Kidney (tissue), 13 donors: ENCODE measurements at regions not wholly inside any gene's neighbourhood (a gene's known extent, or its start where the extent isn't known, plus 50 kb on each side); places are given as distances from the start of the nearest gene placed in this dataset.
A peak's percentile ranks its signal among the peaks of the same experiment; 100 is the strongest.
"Not testable (repeated sequence)": the region's sequence is repeated elsewhere in the genome, so short reads cannot be mapped to it uniquely, and the experiment has no call there.

Experiments used
- DNase-seq, 5 donors: peaks; one replicate each; pipeline ENCODE4 v3.0.0-alpha.2; 2013 to 2020
- FAIRE-seq: peaks from 2 replicates; lab custom pipeline; 2012; peaks lifted over from hg19 to GRCh38; lab: Jason Lieb, UNC
- H3K27ac ChIP-seq, 2 donors: one replicate each; pipeline ENCODE4 v1.7.0; 2013; ENCODE audit warnings: low read depth in 2 of 2, low read length in 2 of 2, inconsistent platforms in 1 of 2
- H3K27me3 ChIP-seq: one replicate; pipeline ENCODE4 v1.7.1; 2013; ENCODE audit warnings: low read length, inconsistent platforms; ENCODE audit not compliant: control insufficient read depth, insufficient read depth
- H3K36me3 ChIP-seq, 3 donors: one replicate each; pipeline versions ENCODE4 v1.7.0 to v1.7.1; 2013; ENCODE audit warnings: low read length in 3 of 3, control low read depth in 1 of 3, inconsistent platforms in 1 of 3; ENCODE audit not compliant: insufficient read depth in 3 of 3, control insufficient read depth in 2 of 3
- H3K4me1 ChIP-seq, 3 donors: one replicate each; pipeline versions ENCODE4 v1.7.0 to v1.7.1; 2013; ENCODE audit warnings: low read length in 3 of 3, inconsistent platforms in 1 of 3, low read depth in 1 of 3; ENCODE audit not compliant: control insufficient read depth in 2 of 3, insufficient read depth in 2 of 3
- H3K4me3 ChIP-seq, 3 donors: one replicate each; pipeline versions ENCODE4 v1.7.0 to v1.8.1; 2013; ENCODE audit warnings: low read length in 3 of 3, control low read depth in 1 of 3, inconsistent platforms in 1 of 3
- H3K9ac ChIP-seq, 3 donors: one replicate each; pipeline versions ENCODE4 v1.7.0 to v1.7.1; 2013; ENCODE audit warnings: low read length in 3 of 3, control low read depth in 1 of 3, inconsistent platforms in 1 of 3
- H3K9me3 ChIP-seq, 3 donors: one replicate each; pipeline versions ENCODE4 v1.7.0 to v1.7.1; 2013; ENCODE audit warnings: low read length in 3 of 3, control low read depth in 1 of 3, inconsistent platforms in 1 of 3; ENCODE audit not compliant: control insufficient read depth in 2 of 3, insufficient read depth in 1 of 3
- CTCF ChIP-seq: IDR thresholded peaks from 3 replicates; pipeline ENCODE4 v1.5.1; 2012; ENCODE audit warnings: mild to moderate bottlenecking, moderate library complexity, borderline replicate concordance; ENCODE audit not compliant: insufficient read depth; ENCODE audit errors: extremely low read depth
- intact Hi-C: fragments of 100-400 bp; cut with DNase I; formaldehyde crosslinking; loops from one replicate; pipeline ENCODE4 v1.11.1; 2022
- donor health status: control.
- donor health status: control.
- donor health status: control.
- donor health status: control.
- donor health status: control.
- donor health status: DM: yes; HTN: yes; CAD: no.
- donor health status: Normal renal cell carcinoma (clear cell type).

DNA sequence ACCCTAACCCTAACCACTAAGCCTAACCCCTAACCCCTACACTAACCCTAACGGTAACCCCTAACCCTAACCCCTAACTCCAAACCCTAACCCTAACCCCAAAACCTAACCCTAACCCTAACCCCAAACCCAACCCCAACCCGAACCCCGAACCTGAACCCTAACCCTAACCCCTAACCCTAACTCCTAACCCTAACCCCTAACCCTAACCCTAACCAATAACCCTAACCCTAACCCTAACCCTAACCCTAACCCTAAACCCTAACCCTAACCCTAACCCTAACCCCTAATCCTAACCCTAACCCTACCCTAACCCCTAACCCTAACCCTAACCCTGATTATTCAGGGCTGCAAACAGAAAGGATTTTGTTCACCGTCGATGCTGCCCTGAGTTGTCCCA lies 144.6 kb upstream of the DUSP22 start:
- FAIRE-seq, DNase-seq, intact Hi-C loops, H3K9me3 ChIP-seq, H3K36me3 ChIP-seq, H3K27ac ChIP-seq, H3K27me3 ChIP-seq, H3K9ac ChIP-seq, H3K4me1 ChIP-seq, H3K4me3 ChIP-seq: not testable (repeated sequence)

GRCh38 chr6:148051-148984 lies 144.0 kb upstream of the DUSP22 start:
- peak; percentile 1 for TF ChIP-seq CTCF
- FAIRE-seq, H3K4me3 ChIP-seq, intact Hi-C loops, H3K36me3 ChIP-seq, H3K27ac ChIP-seq, H3K9me3 ChIP-seq, H3K27me3 ChIP-seq, H3K9ac ChIP-seq, H3K4me1 ChIP-seq: not testable (repeated sequence)
- peak in 2 of 5 donors; percentile 21 to 60 for DNase-seq

- FAIRE-seq, H3K27me3 ChIP-seq, H3K9ac ChIP-seq, H3K4me1 ChIP-seq, H3K9me3 ChIP-seq, H3K27ac ChIP-seq, H3K4me3 ChIP-seq, intact Hi-C loops, H3K36me3 ChIP-seq: not testable (repeated sequence)
- peak in 1 of 5 donors; percentile 18 for DNase-seq
These were observed 142.1 kb upstream of the DUSP22 start for GRCh38 chr6:150147-150546.

DNA sequence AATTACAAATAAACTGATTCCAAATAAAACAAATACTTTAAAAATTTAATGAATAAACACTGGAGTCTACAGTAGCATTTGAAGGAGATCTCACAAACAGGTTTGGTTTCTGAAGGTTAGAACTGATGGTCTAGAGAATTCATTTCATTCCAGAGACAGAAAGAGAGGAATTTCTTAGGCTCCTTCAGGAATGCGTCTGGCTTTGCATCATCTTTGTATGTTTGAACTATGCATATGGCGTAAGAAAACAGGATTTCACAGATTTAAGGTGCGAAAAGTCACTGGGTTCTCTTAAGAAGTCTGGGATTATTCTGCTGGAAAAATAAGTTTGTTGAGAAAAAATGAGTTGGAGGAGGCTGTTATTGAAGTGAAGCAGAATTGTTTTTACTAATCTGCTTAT lies 139.9 kb upstream of the DUSP22 start:
- FAIRE-seq, DNase-seq, H3K27me3 ChIP-seq: not testable (repeated sequence)

GRCh38 chr6:153026-153425 lies 139.3 kb upstream of the DUSP22 start:
- H3K4me3 ChIP-seq, H3K27me3 ChIP-seq, H3K4me1 ChIP-seq, H3K36me3 ChIP-seq, H3K9ac ChIP-seq, intact Hi-C loops, DNase-seq, H3K9me3 ChIP-seq, FAIRE-seq, H3K27ac ChIP-seq: not testable (repeated sequence)

More for the DNA sequence above, 139.9 kb upstream of the DUSP22 start:
- H3K9me3 ChIP-seq, H3K4me3 ChIP-seq, H3K27ac ChIP-seq, intact Hi-C loops, H3K9ac ChIP-seq, H3K36me3 ChIP-seq, H3K4me1 ChIP-seq: not testable (repeated sequence)

GRCh38 chr6:153867-154266 lies 138.4 kb upstream of the DUSP22 start:
- H3K27me3 ChIP-seq, H3K9ac ChIP-seq, intact Hi-C loops: not testable (repeated sequence)

GRCh38 chr6:154321-155092 lies 137.8 kb upstream of the DUSP22 start:
- H3K36me3 ChIP-seq, H3K4me3 ChIP-seq, DNase-seq, H3K9ac ChIP-seq, H3K4me1 ChIP-seq, intact Hi-C loops, H3K9me3 ChIP-seq, H3K27me3 ChIP-seq, FAIRE-seq, H3K27ac ChIP-seq: not testable (repeated sequence)

More at GRCh38 chr6:153867-154266, 138.4 kb upstream of the DUSP22 start:
- H3K27ac ChIP-seq, FAIRE-seq, H3K4me1 ChIP-seq, H3K9me3 ChIP-seq, H3K36me3 ChIP-seq, DNase-seq, H3K4me3 ChIP-seq: not testable (repeated sequence)
